IPS-18c (cell line): ENCODE measurements at regions not wholly inside any gene's neighbourhood (a gene's known extent, or its start where the extent isn't known, plus 50 kb on each side); places are given as distances from the start of the nearest gene placed in this dataset.
A peak's percentile ranks its signal among the peaks of the same experiment; 100 is the strongest.
"Not testable (repeated sequence)": the region's sequence is repeated elsewhere in the genome, so short reads cannot be mapped to it uniquely, and the experiment has no call there.

Experiments used
- H3K4me3 ChIP-seq: 2 replicates; pipeline ENCODE4 v1.7.0; 2013; ENCODE audit warnings: low read depth, mild to moderate bottlenecking, low read length, moderate library complexity; ENCODE audit not compliant: insufficient read depth
- H3K9me3 ChIP-seq: one replicate; pipeline ENCODE4 v1.6.1; 2013; ENCODE audit warnings: mild to moderate bottlenecking, low read length, moderate library complexity; ENCODE audit not compliant: control insufficient read depth, insufficient read depth

GRCh38 chr20:41719151-41719550, 101.0 kb upstream of the CHD6 start:
- H3K9me3 ChIP-seq, result peaks cover 4% of the 10 kb centered on the region
- H3K4me3 ChIP-seq, result no peak overlapping the region

GRCh38 chr20:41717483-41717882, 99.3 kb upstream of the CHD6 start:
- Histone ChIP-seq H3K9me3 (peaks cover 4% of the 10 kb centered on the region), H3K4me3 (no peak overlapping the region)

- H3K9me3 ChIP-seq, result peaks cover 4% of the 10 kb centered on the region
- H3K4me3 ChIP-seq, result no peak overlapping the region
Measured at GRCh38 chr20:41716911-41717310, 98.7 kb upstream of the CHD6 start.

- H3K9me3 ChIP-seq, result peaks cover 4% of the 10 kb centered on the region
- H3K4me3 ChIP-seq, result no peak overlapping the region
Measured at GRCh38 chr20:41716436-41716835, 98.3 kb upstream of the CHD6 start.

GRCh38 chr20:41715526-41715925, 97.3 kb upstream of the CHD6 start:
- Histone ChIP-seq H3K4me3 (no peak overlapping the region), H3K9me3 (peaks cover 4% of the 10 kb centered on the region)

- Histone ChIP-seq H3K9me3 (peaks cover 4% of the 10 kb centered on the region), H3K4me3 (no peak overlapping the region)
Measured at GRCh38 chr20:41714030-41714429, 95.9 kb upstream of the CHD6 start.

- H3K9me3 ChIP-seq, result no peaks in the 10 kb centered on the region
- no peak overlapping the region for H3K4me3 ChIP-seq
Measured at GRCh38 chr20:41704896-41705295, 86.7 kb upstream of the CHD6 start.

GRCh38 chr20:41702647-41703046, 84.5 kb upstream of the CHD6 start:
- Histone ChIP-seq H3K4me3 (no peak overlapping the region), H3K9me3 (no peaks in the 10 kb centered on the region)

GRCh38 chr20:41701588-41702348, 83.6 kb upstream of the CHD6 start:
- Histone ChIP-seq H3K4me3 (no peak overlapping the region), H3K9me3 (no peaks in the 10 kb centered on the region)

GRCh38 chr20:41699673-41700072, 81.5 kb upstream of the CHD6 start:
- H3K9me3 ChIP-seq, H3K4me3 ChIP-seq: not testable (repeated sequence)

- H3K9me3 ChIP-seq, result no peaks in the 10 kb centered on the region
- no peak overlapping the region for H3K4me3 ChIP-seq
Measured at GRCh38 chr20:41697861-41698559, 79.8 kb upstream of the CHD6 start.

- Histone ChIP-seq H3K4me3 (no peak overlapping the region), H3K9me3 (no peaks in the 10 kb centered on the region)
Measured at GRCh38 chr20:41696428-41696827, 78.3 kb upstream of the CHD6 start.

- Histone ChIP-seq H3K4me3 (no peak overlapping the region), H3K9me3 (no peaks in the 10 kb centered on the region)
Measured at GRCh38 chr20:41694796-41695195, 76.6 kb upstream of the CHD6 start.

- Histone ChIP-seq H3K9me3 (no peaks in the 10 kb centered on the region), H3K4me3 (peak overlapping the region; percentile 69)
Measured at GRCh38 chr20:41693136-41693979, 75.2 kb upstream of the CHD6 start.

- Histone ChIP-seq H3K9me3 (no peaks in the 10 kb centered on the region), H3K4me3 (peak overlapping the region; percentile 69; the same call in 1 of the 2 replicates)
Measured at GRCh38 chr20:41692479-41693135, 74.4 kb upstream of the CHD6 start.

GRCh38 chr20:41691443-41691842, 73.3 kb upstream of the CHD6 start:
- no peak overlapping the region for H3K4me3 ChIP-seq
- no peaks in the 10 kb centered on the region for H3K9me3 ChIP-seq

GRCh38 chr20:41690702-41691101, 72.5 kb upstream of the CHD6 start:
- Histone ChIP-seq H3K9me3 (no peaks in the 10 kb centered on the region), H3K4me3 (no peak overlapping the region)
